Lung (tissue), 11 donors: ENCODE measurements at regions not wholly inside any gene's neighbourhood (a gene's known extent, or its start where the extent isn't known, plus 50 kb on each side); places are given as distances from the start of the nearest gene placed in this dataset.
A peak's percentile ranks its signal among the peaks of the same experiment; 100 is the strongest.

Source experiments
- ATAC-seq: fragments of 200-7000 bp; cut with Tn5 transposase; one replicate; pipeline ENCODE4 v1.9.1; 2020; ENCODE audit warnings: moderate number of reproducible peaks; ENCODE audit not compliant: insufficient read depth, low FRiP score
- DNase-seq, 3 donors: peaks; one replicate each; pipeline ENCODE4 v3.0.0-alpha.2; 2013 to 2017
- H3K27ac ChIP-seq, 2 donors: one replicate each; pipeline ENCODE4 v1.5.1; 2013; ENCODE audit warnings: mild to moderate bottlenecking in 2 of 2, moderate library complexity in 2 of 2, control low read depth in 1 of 2, inconsistent platforms in 1 of 2, low read depth in 1 of 2, low read length in 1 of 2
- H3K27me3 ChIP-seq, 3 donors: one replicate each; pipeline ENCODE4 v1.5.1; 2013; ENCODE audit warnings: low read length in 2 of 3; ENCODE audit not compliant: control insufficient read depth in 3 of 3, insufficient read depth in 3 of 3
- H3K36me3 ChIP-seq, 4 donors: one replicate each; pipeline ENCODE4 v1.5.1; 2013; ENCODE audit warnings: low read length in 4 of 4, mild to moderate bottlenecking in 1 of 4, moderate library complexity in 1 of 4; ENCODE audit not compliant: control insufficient read depth in 4 of 4, insufficient read depth in 4 of 4
- H3K4me1 ChIP-seq, 5 donors: one replicate each; pipeline ENCODE4 v1.5.1; 2013; ENCODE audit warnings: low read length in 5 of 5, mild to moderate bottlenecking in 2 of 5, moderate library complexity in 1 of 5; ENCODE audit not compliant: control insufficient read depth in 5 of 5, insufficient read depth in 5 of 5
- H3K4me3 ChIP-seq: one replicate; pipeline ENCODE4 v1.5.1; 2013; ENCODE audit warnings: mild to moderate bottlenecking, control low read depth, moderate library complexity
- H3K9ac ChIP-seq, 2 donors: one replicate each; pipeline ENCODE4 v1.5.1; 2013; ENCODE audit warnings: low read length in 2 of 2, control low read depth in 1 of 2; ENCODE audit not compliant: insufficient read depth in 1 of 2
- H3K9me3 ChIP-seq, 4 donors: one replicate each; pipeline ENCODE4 v1.5.1; 2013; ENCODE audit warnings: low read length in 3 of 4, mild to moderate bottlenecking in 1 of 4, moderate library complexity in 1 of 4; ENCODE audit not compliant: control insufficient read depth in 4 of 4, insufficient read depth in 3 of 4
- CTCF ChIP-seq: IDR thresholded peaks from 2 replicates; pipeline ENCODE4 v1.5.1; 2012; ENCODE audit warnings: mild to moderate bottlenecking; ENCODE audit errors: control extremely low read depth, extremely low read depth
- WGBS, 2 donors: extraction: QIAGEN DNeasy Blood & Tissue Kit; methylation state at CpG; one replicate each; pipeline ENCODE4 v1.1.7; 2013; 5-methylcytosine and 5-hydroxymethylcytosine counted together
- donor health status: control.
- donor health status: control.
- donor health status: Bipolar disorder and iron deficiency.
- donor health status: healthy.
- donor health status: DM: yes; HTN: yes; CAD: no.

GRCh38 chr1:203403586-203403985 lies 52.7 kb upstream of the FMOD start:
- Histone ChIP-seq H3K27me3 (no peaks in the 10 kb centered on the region), H3K9me3 (no peaks in the 10 kb centered on the region), H3K36me3 (no peaks in the 10 kb centered on the region), H3K9ac (no peak overlapping the region), H3K27ac (peak overlapping the region in 1 of 2 donors; percentile 84), H3K4me3 (no peak overlapping the region), H3K4me1 (peaks cover 0 to 62% (median 5%) of the 10 kb centered on the region in 5 donors)
- WGBS, 2 donors: 81 to 84% methylated on average over 5 of the region's 5 CpGs
- DNase-seq (no peak), ATAC-seq (no peak)
- TF ChIP-seq CTCF: no peak

GRCh38 chr1:203404546-203404945 lies 53.6 kb upstream of the FMOD start:
- 84 to 90% methylated on average over 3 of the region's 3 CpGs for WGBS, 2 donors
- Histone ChIP-seq H3K4me3 (no peak overlapping the region), H3K27ac (no peak overlapping the region), H3K4me1 (peaks cover 0 to 65% (median 5%) of the 10 kb centered on the region in 5 donors), H3K9me3 (no peaks in the 10 kb centered on the region), H3K9ac (no peak overlapping the region), H3K36me3 (no peaks in the 10 kb centered on the region), H3K27me3 (no peaks in the 10 kb centered on the region)
- DNase-seq (no peak), ATAC-seq (no peak)
- TF ChIP-seq CTCF: no peak

GRCh38 chr1:203405703-203406438 lies 54.9 kb upstream of the FMOD start:
- ATAC-seq (no peak), DNase-seq (no peak)
- H3K27ac ChIP-seq: peak overlapping the region in 1 of 2 donors; percentile 49
- WGBS, 2 donors: 82 to 89% methylated on average over 5 of the region's 5 CpGs
- peaks cover 0 to 61% (median 5%) of the 10 kb centered on the region in 5 donors for H3K4me1 ChIP-seq
- no peaks in the 10 kb centered on the region for H3K9me3 ChIP-seq
- H3K4me3 ChIP-seq: no peak overlapping the region
- no peak for TF ChIP-seq CTCF
- no peaks in the 10 kb centered on the region for H3K27me3 ChIP-seq
- no peaks in the 10 kb centered on the region for H3K36me3 ChIP-seq
- H3K9ac ChIP-seq: no peak overlapping the region
